IMR-90 (cell line): ENCODE measurements at regions not wholly inside any gene's neighbourhood (a gene's known extent, or its start where the extent isn't known, plus 50 kb on each side); places are given as distances from the start of the nearest gene placed in this dataset.

ENCODE experiments used
- ATAC-seq: fragments of 200-7000 bp; cut with Tn5 transposase; 2 replicates; pipeline ENCODE4 v1.9.1; 2020; ENCODE audit warnings: low read depth, mild to moderate bottlenecking, moderate library complexity
- BruUV-seq: library from RNA; stranded (reverse); fragments of 400-500 nt; replicated peaks from 2 replicates; lab custom pipeline; 2021; lab: Mats Ljungman, UMichigan
- CTCF ChIA-PET: fragments of 300-600 bp; formaldehyde crosslinking; extraction: SDS; loops from one replicate; lab custom pipeline; 2021; ENCODE audit warnings: antibody characterized with exemption; lab: Yijun Ruan, JAX
- POLR2A ChIA-PET: fragments of 300-600 bp; sonication (Branson Sonifier 250); formaldehyde crosslinking; loops from one replicate; lab custom pipeline; 2022; ENCODE audit warnings: antibody characterized with exemption; ENCODE audit not compliant: unreplicated experiment; lab: Charles Lee
- DNase-seq: peaks from one replicate; pipeline ENCODE4 v3.0.0; 2013
- H2AFZ ChIP-seq: replicated peaks from 2 replicates; pipeline ENCODE3; 2013; ENCODE audit warnings: low read length, mild to moderate bottlenecking; ENCODE audit not compliant: poor library complexity
- H2AK5ac ChIP-seq: 2 replicates; pipeline ENCODE4 v1.6.1; 2013; ENCODE audit warnings: low read depth, low read length, inconsistent platforms
- H2AK9ac ChIP-seq: replicated peaks from 2 replicates; pipeline ENCODE3; 2013; ENCODE audit warnings: mild to moderate bottlenecking, low read depth, low read length, moderate library complexity; ENCODE audit not compliant: poor library complexity
- H2BK120ac ChIP-seq: 2 replicates; pipeline ENCODE4 v1.6.1; 2013; ENCODE audit warnings: low read depth, low read length, inconsistent platforms
- H2BK15ac ChIP-seq: 3 replicates; pipeline ENCODE4 v1.6.1; 2013; ENCODE audit warnings: low read depth, low read length, inconsistent platforms
- H2BK20ac ChIP-seq: 2 replicates; pipeline ENCODE4 v1.6.1; 2013; ENCODE audit warnings: low read depth, mild to moderate bottlenecking, inconsistent platforms, low read length, moderate library complexity
- H2BK5ac ChIP-seq: 2 replicates; pipeline ENCODE4 v1.6.1; 2013; ENCODE audit warnings: mild to moderate bottlenecking, low read depth, low read length, inconsistent platforms; ENCODE audit not compliant: poor library complexity, severe bottlenecking
- H3K14ac ChIP-seq: replicated peaks from 2 replicates; pipeline ENCODE4 v1.6.1; 2013; ENCODE audit warnings: low read depth, low read length, inconsistent platforms
- H3K18ac ChIP-seq: 2 replicates; pipeline ENCODE4 v1.6.1; 2013; ENCODE audit warnings: low read depth, low read length, control low read depth
- H3K23ac ChIP-seq: 2 replicates; pipeline ENCODE4 v1.6.1; 2013; ENCODE audit warnings: low read depth, low read length, inconsistent platforms
- H3K27ac ChIP-seq: 2 replicates; pipeline ENCODE4 v1.5.1; 2013; ENCODE audit warnings: mild to moderate bottlenecking, control low read depth, low read length; ENCODE audit not compliant: insufficient read depth
- H3K27me3 ChIP-seq: 2 replicates; pipeline ENCODE4 v1.6.1; 2013; ENCODE audit warnings: low read length; ENCODE audit not compliant: control insufficient read depth, insufficient read depth
- H3K36me3 ChIP-seq: 2 replicates; pipeline ENCODE4 v1.6.1; 2013; ENCODE audit warnings: low read length, mixed read lengths; ENCODE audit not compliant: control insufficient read depth, insufficient read depth
- H3K4ac ChIP-seq: 2 replicates; pipeline ENCODE4 v1.6.1; 2013; ENCODE audit warnings: low read depth, low read length, inconsistent platforms
- H3K4me1 ChIP-seq: 2 replicates; pipeline ENCODE4 v1.6.1; 2013; ENCODE audit warnings: low read length, mixed read lengths; ENCODE audit not compliant: control insufficient read depth, insufficient read depth
- H3K4me2 ChIP-seq: 2 replicates; pipeline ENCODE4 v1.6.1; 2013; ENCODE audit warnings: low read depth, mild to moderate bottlenecking, control low read depth, low read length, moderate library complexity
- H3K4me3 ChIP-seq: 2 replicates; pipeline ENCODE4 v1.5.1; 2013; ENCODE audit warnings: low read depth, mild to moderate bottlenecking, control low read depth, low read length, moderate library complexity; ENCODE audit not compliant: insufficient read depth
- H3K56ac ChIP-seq: 2 replicates; pipeline ENCODE4 v1.6.1; 2013; ENCODE audit warnings: low read length, inconsistent platforms; ENCODE audit not compliant: insufficient read depth; ENCODE audit errors: extremely low read depth
- H3K79me1 ChIP-seq, 2 experiments: 2 replicates each; pipeline ENCODE4 v1.6.1; 2013; ENCODE audit warnings: low read length in 2 of 2, inconsistent platforms in 1 of 2, low read depth in 1 of 2
- H3K9ac ChIP-seq: 2 replicates; pipeline ENCODE4 v1.6.1; 2013; ENCODE audit warnings: low read depth, low read length, control low read depth
- H3K9me1 ChIP-seq: 2 replicates; pipeline ENCODE4 v1.6.1; 2013; ENCODE audit warnings: low read length, inconsistent platforms; ENCODE audit not compliant: insufficient read depth
- H3K9me3 ChIP-seq: 2 replicates; pipeline ENCODE4 v1.6.1; 2013; ENCODE audit warnings: low read length; ENCODE audit not compliant: control insufficient read depth, insufficient read depth
- H4K20me1 ChIP-seq: 2 replicates; pipeline ENCODE4 v1.6.1; 2013; ENCODE audit warnings: low read length, inconsistent platforms; ENCODE audit not compliant: insufficient read depth
- H4K5ac ChIP-seq: 2 replicates; pipeline ENCODE4 v1.6.1; 2013; ENCODE audit warnings: mild to moderate bottlenecking, low read depth, low read length, control low read depth
- H4K8ac ChIP-seq, 2 experiments: 2 replicates each; pipeline ENCODE4 v1.6.1; 2013; ENCODE audit warnings: low read depth in 2 of 2, low read length in 2 of 2, control low read depth in 1 of 2, inconsistent platforms in 1 of 2
- H4K91ac ChIP-seq: 2 replicates; pipeline ENCODE4 v1.6.1; 2013; ENCODE audit warnings: low read depth, low read length, inconsistent platforms; ENCODE audit not compliant: insufficient read depth
- BHLHE40 ChIP-seq: fragments of 150-350 bp; IDR thresholded peaks from 2 replicates; pipeline ENCODE4 v1.6.1; 2016; ENCODE audit warnings: mild to moderate bottlenecking, low read depth, low read length
- CEBPB ChIP-seq: IDR thresholded peaks from 2 replicates; pipeline ENCODE4 v1.6.1; 2012; ENCODE audit warnings: low read depth, low read length, improper control_type of control experiment
- CHD1 ChIP-seq: IDR thresholded peaks from 2 replicates; pipeline ENCODE4 v1.6.1; 2012; ENCODE audit warnings: low read depth, low read length, improper control_type of control experiment
- CTCF ChIP-seq: conservative IDR thresholded peaks from 2 replicates; pipeline ENCODE4 v1.5.1; 2012; ENCODE audit warnings: mild to moderate bottlenecking, low read depth, low read length, improper control_type of control experiment
- ELK1 ChIP-seq: fragments of 150-350 bp; IDR thresholded peaks from 2 replicates; pipeline ENCODE4 v1.6.1; 2016; ENCODE audit warnings: low read depth, mild to moderate bottlenecking, low read length, moderate library complexity, borderline replicate concordance
- FOS ChIP-seq: fragments of 150-350 bp; IDR thresholded peaks from 2 replicates; pipeline ENCODE4 v1.6.1; 2016; ENCODE audit warnings: low read depth, low read length
- MAZ ChIP-seq: IDR thresholded peaks from 2 replicates; pipeline ENCODE4 v1.6.1; 2012; ENCODE audit warnings: low read depth, mild to moderate bottlenecking, low read length, improper control_type of control experiment, moderate library complexity, borderline replicate concordance
- MXI1 ChIP-seq: IDR thresholded peaks from 2 replicates; pipeline ENCODE4 v1.6.1; 2012; ENCODE audit warnings: low read depth, mild to moderate bottlenecking, low read length, moderate library complexity, borderline replicate concordance
- NFE2L2 ChIP-seq: fragments of 150-350 bp; IDR thresholded peaks from 2 replicates; pipeline ENCODE4 v1.6.1; 2016; ENCODE audit warnings: low read depth, mild to moderate bottlenecking, low read length
- POLR2A ChIP-seq: IDR thresholded peaks from 2 replicates; pipeline ENCODE4 v1.6.1; 2012; ENCODE audit warnings: mild to moderate bottlenecking, low read depth, low read length
- RAD21 ChIP-seq: IDR thresholded peaks from 2 replicates; pipeline ENCODE4 v1.6.1; 2012; ENCODE audit warnings: low read length, improper control_type of control experiment
- RCOR1 ChIP-seq: IDR thresholded peaks from 2 replicates; pipeline ENCODE4 v1.6.1; 2012; ENCODE audit warnings: mild to moderate bottlenecking, low read length, improper control_type of control experiment; ENCODE audit not compliant: insufficient replicate concordance
- RFX5 ChIP-seq: IDR thresholded peaks from 2 replicates; pipeline ENCODE4 v1.8.0; 2012; ENCODE audit warnings: low read depth, mild to moderate bottlenecking, low read length, moderate library complexity
- USF2 ChIP-seq: fragments of 150-350 bp; IDR thresholded peaks from 2 replicates; pipeline ENCODE4 v1.6.1; 2017; ENCODE audit warnings: mild to moderate bottlenecking, antibody characterized with exemption, low read length, low read depth
- WGBS, 2 experiments: methylation state at CpG; one replicate each; pipeline versions ENCODE4 v1.1.5 to v1.1.7; 2013; ENCODE audit warnings: missing lambda C conversion rate in 2 of 2; ENCODE audit not compliant: insufficient read length in 1 of 2; ENCODE audit errors: extremely low coverage in 2 of 2; 5-methylcytosine and 5-hydroxymethylcytosine counted together
- dilution Hi-C: fragments of 300-500 bp; cut with HindIII; formaldehyde crosslinking; loops from one replicate; pipeline ENCODE4 v1.14.3; 2018; ENCODE audit warnings: low sequenced_read_pairs; ENCODE audit not compliant: unreplicated experiment
- in situ Hi-C: fragments of 300-500 bp; cut with MboI; formaldehyde crosslinking; loops from 3 replicates; pipeline ENCODE4 v1.14.3; 2019; ENCODE audit warnings: low sequenced_read_pairs, inconsistent platforms, mixed read lengths
- intact Hi-C: fragments of 100-400 bp; cut with micrococcal nuclease; formaldehyde crosslinking; loops from 2 replicates; pipeline ENCODE4 v1.10.0; 2022

- TF ChIP-seq RAD21 (no peak), BHLHE40 (no peak)
Observed at GRCh38 chr12:91772411-91772810, 373.2 kb downstream of the BTG1 start (continued).

GRCh38 chr12:91769736-91770135 is 375.9 kb downstream of the BTG1 start:
- intact Hi-C loops, result loop anchor here (10.0 kb wide), 1 partner anchor 385 kb away; no protein-coding TSS in a partner anchor
- in situ Hi-C loops, result no loop called here
- CTCF ChIA-PET, result no interaction called here

More at GRCh38 chr12:91769736-91770135, 375.9 kb downstream of the BTG1 start:
- H3K9me1 ChIP-seq, result peaks cover 2% of the 10 kb centered on the region; the same call in 1 of the 2 replicates
- H3K18ac ChIP-seq, result no peak overlapping the region
- H3K79me1 ChIP-seq, result no peaks in the 10 kb centered on the region
- no peak overlapping the region for H2AK9ac ChIP-seq
- H3K9me3 ChIP-seq, result no peaks in the 10 kb centered on the region
- H3K36me3 ChIP-seq, result no peaks in the 10 kb centered on the region
- no TSS peak for BruUV-seq
- POLR2A ChIA-PET, result no interaction called here
- TF ChIP-seq ELK1 (no peak), BHLHE40 (no peak), NFE2L2 (no peak), CHD1 (no peak), RCOR1 (no peak), RAD21 (no peak), USF2 (no peak), MAZ (no peak), MXI1 (no peak), POLR2A (no peak), RFX5 (no peak), FOS (no peak), CTCF (no peak), CEBPB (no peak)
- H3K27me3 ChIP-seq, result no peaks in the 10 kb centered on the region
- H2BK20ac ChIP-seq, result no peak overlapping the region
- peaks cover 8% of the 10 kb centered on the region for H3K4me1 ChIP-seq
- H3K56ac ChIP-seq, result no peak overlapping the region
- dilution Hi-C loops, result no loop called here
- H4K8ac ChIP-seq, result no peak overlapping the region
- H3K4me3 ChIP-seq, result no peak overlapping the region
- ATAC-seq (no peak), DNase-seq (no peak)
- H2BK5ac ChIP-seq, result no peak overlapping the region
- H3K27ac ChIP-seq, result no peak overlapping the region
- no peak overlapping the region for H3K9ac ChIP-seq
- no peak overlapping the region for H3K4ac ChIP-seq
- H2AK5ac ChIP-seq, result no peak overlapping the region
- no peak overlapping the region for H3K14ac ChIP-seq
- no peak overlapping the region for H3K4me2 ChIP-seq
- H2BK120ac ChIP-seq, result no peak overlapping the region
- H2AFZ ChIP-seq, result no peak overlapping the region
- H4K91ac ChIP-seq, result no peak overlapping the region
- H4K5ac ChIP-seq, result no peak overlapping the region
- no peak overlapping the region for H2BK15ac ChIP-seq
- no peak overlapping the region for H3K23ac ChIP-seq
- 100% methylated on average over 2 of the region's 2 CpGs; no CpG with 5 or more reads in 1 of the 2 experiments for WGBS, 2 experiments
- no peaks in the 10 kb centered on the region for H4K20me1 ChIP-seq
